ENCODE measurements at regions not wholly inside any gene's neighbourhood (a gene's known extent, or its start where the extent isn't known, plus 50 kb on each side); places are given as distances from the start of the nearest gene placed in this dataset.

- no peak for DNase-seq
Measured at GRCh38 chr13:44101347-44102083, 221.8 kb downstream of the LACC1 start.

- no peak for DNase-seq
Measured at GRCh38 chr13:44103429-44104196, 223.9 kb downstream of the LACC1 start.

DNA sequence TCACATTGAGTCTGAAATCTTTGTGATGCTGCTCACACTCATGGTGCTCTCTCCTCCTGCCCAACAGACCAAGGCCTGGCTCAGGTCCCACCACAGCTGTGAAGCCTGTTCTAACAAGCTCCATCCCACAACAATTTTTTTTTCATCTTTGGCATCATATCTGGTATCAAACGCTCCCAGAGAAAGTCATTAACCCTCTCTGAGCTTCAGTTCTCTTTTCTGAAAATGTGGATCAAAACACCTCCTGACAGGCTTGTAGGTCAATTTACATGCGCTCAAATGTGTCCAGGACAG lies 224.4 kb downstream of the LACC1 start:
- DNase-seq: no peak

GRCh38 chr13:44104969-44105368 lies 225.3 kb downstream of the LACC1 start:
- DNase-seq: no peak

GRCh38 chr13:44106266-44107152 lies 226.8 kb downstream of the LACC1 start:
- no peak for DNase-seq

DNA sequence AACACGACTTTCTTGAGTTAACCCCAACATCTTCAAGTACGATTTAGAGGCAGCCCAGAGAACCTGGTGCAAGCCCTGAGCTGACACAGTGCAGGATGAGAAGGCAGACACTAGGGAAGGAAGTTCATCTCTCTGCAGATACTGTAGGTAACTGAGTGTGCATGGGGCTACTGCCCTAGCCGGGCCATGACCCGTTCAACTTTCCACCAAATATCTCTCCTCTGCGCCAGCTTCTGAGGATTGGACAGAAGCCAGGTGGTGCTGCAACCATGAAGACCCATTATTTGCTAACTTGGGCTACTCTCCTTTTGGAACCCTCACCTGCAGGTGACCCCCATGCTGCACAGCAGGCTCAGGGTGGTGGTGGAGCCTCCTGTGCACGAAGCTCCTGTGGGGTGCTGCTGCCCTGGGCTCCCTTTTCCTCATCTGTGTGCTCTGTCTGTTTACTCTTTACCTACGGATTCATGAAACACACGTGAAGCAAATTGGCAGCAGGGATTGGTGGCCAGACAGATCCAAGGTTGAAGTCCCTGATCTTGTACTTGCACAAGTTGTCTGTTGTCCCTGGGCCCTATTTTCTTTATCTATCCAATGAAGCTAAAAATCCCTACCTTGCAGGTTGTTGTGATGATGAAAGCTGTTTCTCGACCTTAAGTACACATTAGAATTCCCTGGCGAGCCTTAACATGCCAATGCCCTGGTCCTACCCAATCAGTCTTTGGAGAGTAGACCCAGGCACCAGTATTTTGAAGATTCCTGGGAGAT lies 227.8 kb downstream of the LACC1 start:
- DNase-seq: no peak

GRCh38 chr13:44108331-44108858 lies 228.7 kb downstream of the LACC1 start:
- DNase-seq: no peak

GRCh38 chr13:44110091-44110621 lies 230.5 kb downstream of the LACC1 start:
- DNase-seq: no peak

DNA sequence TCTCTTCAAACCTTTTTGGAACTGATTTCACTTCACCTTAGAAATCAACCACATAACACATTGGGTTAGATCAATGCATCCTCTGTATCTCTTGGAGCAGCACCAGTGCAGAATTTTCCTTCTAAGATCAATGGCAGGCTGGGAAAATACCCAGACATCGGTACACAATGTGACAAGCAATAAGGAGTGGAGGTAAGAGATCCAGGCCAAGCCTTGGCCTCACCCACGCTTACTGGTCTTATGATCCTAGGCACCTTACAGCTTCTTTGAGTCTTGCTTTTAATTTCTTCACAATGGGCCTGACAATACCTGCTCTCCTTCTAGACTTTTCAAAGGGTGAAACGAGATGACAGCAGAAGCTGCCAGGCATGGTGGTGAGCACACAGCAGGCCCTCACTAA lies 232.0 kb downstream of the LACC1 start:
- DNase-seq: no peak

DNA sequence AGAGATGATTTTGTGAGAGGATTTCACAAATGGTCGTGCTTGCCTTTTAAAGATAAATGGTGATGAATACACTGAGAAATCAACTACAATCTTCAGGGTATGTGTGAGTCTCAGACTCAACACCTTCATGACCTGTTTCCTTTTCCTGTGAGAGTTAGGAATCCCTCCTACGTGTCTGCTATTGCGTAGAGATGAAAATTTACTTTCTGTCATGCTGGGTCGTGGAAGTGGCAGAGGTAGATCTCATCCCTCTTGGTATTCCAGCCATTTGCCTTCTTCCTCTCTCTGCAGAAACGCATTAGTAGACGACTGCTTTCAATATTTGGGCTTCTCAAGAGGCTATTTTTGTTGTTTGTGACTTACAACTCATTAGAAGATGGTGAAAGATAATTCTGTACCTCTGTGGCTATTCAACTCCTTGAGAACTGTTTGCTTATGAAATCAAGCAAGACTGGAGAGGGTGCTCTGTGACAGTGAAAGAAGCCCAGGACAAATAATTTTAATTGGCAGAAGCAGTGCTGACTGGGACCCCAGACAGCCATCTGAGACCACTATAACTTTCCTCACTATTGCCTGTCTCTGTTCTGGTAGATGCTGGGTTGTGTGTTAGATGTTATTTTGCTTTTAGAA lies 233.1 kb downstream of the LACC1 start:
- no peak for DNase-seq

DNA sequence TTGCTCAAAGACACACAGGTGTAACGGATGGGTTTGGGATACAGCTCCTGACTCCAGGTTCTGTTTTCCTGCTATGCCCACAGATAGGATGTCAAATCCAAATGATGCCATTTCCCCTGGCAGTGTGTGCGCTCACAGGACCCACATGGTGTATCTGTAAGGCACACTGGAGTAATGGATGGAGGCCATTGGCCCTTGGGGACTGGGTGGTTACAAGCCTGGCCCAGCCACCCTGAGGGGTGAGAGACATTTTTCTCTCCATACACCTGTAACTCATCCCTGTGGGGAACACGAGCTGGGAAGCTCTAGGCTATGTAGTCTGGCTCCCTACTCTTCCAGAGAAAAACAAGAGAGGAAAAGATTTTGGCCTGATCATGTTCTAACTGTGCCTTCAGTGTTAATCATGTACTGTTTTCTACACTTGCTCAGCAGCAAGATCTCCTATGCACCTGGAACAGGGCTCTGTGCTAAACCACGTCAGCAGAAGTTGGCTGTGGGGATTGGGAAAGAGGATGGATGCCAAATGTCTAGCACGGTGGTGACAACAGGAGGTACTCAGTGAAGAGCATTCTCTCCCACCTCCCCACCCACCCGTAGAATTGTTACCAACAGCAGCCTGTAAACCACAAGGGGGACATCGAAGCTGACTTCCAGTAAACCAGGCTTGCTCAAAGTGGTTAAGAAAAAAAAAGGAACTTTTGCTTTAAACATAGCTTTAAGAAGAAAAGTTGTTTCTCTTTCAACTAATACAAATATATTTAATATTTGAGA lies 237.0 kb downstream of the LACC1 start:
- no peak for DNase-seq

- DNase-seq: no peak
Measured at GRCh38 chr13:44117351-44117750, 237.6 kb downstream of the LACC1 start.

- DNase-seq: no peak
Measured at GRCh38 chr13:44117816-44118215, 238.1 kb downstream of the LACC1 start.

DNA sequence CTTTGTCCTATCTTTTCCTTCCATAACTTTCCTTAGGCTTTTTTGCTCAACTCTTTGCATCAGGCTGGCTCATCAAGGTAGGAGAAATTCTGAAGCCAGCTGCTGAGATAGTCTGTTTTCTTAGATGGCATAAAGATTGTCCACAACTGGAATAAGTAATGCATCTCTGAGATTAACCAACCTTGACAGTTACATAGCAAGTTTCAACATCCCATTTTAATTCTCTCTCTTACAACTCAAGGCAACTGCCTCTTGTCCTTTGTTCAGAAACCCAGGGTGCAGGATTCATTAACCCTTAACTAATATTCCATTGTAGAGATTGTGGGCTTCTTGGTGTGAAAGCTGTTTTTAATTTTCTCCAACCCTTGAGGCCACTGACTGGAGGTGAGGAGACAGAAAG lies 239.2 kb downstream of the LACC1 start:
- no peak for DNase-seq

GRCh38 chr13:44120043-44120442 lies 240.3 kb downstream of the LACC1 start:
- DNase-seq: no peak

DNA sequence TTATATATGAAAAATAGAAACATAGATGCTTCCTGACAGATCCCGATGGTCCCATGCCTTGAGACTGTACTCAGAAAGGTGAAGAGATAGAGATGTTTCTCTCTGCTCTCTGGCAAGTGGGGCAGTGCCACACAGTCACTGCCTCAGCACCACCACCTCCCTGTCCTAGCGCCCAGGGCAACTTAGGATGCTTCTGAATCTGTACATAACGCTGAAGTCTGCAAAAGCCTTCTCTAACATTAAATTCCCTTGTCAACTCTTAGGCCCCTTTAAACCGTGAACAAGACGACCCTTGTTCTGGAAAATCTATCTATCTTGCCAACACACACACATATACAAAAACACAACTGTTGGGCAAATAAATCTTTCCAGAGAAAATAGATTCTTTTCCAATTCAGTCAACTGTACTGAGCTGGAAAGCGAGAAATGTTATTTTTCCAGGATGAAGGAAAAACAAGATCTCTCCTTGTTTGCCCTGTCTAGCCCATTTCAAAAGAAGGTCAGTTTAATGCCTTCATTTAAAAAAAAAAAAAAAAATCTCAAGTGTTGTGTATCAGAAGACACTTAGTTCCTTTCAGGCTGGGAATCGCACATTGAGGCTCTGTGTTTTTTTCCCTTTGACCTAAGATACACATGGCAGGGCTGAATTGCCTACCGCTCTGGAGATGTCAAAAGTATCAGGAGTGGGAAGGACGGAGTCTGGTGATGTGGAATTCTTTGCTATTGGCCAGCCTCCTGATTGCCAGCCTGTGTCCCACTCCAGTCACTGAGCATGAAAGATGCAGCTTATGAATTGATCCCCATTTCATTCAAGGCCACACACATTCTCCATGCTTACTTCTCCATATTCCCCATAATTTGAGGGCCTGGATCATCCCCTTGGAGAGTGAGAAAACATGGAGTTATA lies 241.4 kb downstream of the LACC1 start:
- DNase-seq: no peak

DNA sequence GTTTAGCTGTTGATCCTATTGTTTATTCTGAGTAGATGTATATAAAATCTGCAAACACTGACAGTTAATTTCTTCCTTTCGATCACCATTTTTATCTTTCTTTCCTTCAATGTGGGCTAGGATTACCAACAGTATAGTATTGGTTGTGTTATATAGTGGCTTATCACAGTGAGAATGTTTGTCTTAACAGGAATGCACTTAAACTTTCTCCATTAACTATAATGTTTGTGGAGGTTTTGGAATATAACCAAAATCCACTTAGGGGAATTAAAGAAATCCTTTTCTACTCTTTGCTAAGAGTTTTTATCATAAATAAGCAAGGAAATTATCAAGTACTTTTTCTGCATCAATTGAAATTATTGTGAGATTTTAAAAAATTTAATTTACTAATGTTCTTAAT lies 244.6 kb downstream of the LACC1 start:
- DNase-seq: no peak

DNA sequence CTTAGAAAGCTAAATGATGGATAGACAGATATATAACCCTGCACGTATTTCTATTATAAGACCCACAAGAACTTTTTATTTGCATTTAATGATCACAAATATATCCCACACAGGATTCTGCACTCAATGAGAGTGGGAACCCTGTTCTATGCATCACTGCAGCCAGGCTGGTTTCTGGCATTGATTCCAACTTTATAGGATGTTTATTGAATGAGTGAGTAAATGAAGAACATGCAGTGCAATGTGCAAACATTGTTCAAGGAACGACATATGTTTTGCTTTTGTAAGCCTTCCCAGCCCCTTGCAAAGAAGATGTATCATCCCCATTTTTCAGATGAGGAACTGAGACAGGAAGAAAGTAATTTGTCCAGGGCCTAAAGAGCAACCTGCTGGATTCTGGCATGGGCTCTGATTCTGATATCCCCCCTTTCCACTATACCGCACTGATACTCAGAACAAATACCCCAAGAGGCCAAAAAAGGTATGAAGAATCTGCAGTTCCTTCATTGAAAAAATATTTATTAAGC lies 246.3 kb downstream of the LACC1 start:
- no peak for DNase-seq

DNA sequence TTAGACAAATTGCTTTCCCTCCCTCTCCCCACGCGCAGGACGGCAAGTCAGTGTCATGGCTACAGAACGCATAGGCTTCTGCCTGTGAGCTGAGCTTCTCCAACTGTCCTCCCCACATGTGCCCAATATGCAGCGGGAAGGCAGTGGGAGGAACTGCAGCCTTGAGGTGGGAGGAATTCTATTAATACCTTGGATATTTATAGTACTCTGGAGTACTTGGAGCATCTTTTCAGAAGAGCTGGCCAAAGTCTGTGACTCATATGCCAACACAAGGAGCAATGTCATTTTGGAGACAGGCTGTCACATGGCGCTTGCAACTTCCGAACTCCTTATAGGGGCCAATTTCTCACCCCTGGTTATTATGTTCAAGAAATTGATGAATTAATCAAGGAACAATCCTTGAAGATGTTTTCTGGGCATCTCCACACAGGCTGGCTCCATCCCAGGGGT lies 245.0 kb upstream of the SERP2 start:
- DNase-seq: no peak

- no peak for DNase-seq
Measured at GRCh38 chr13:44129418-44129817, 244.2 kb upstream of the SERP2 start.
